ENCODE measurements at regions not wholly inside any gene's neighbourhood (a gene's known extent, or its start where the extent isn't known, plus 50 kb on each side); places are given as distances from the start of the nearest gene placed in this dataset.
A peak's percentile ranks its signal among the peaks of the same experiment; 100 is the strongest.

GRCh38 chr13:52949742-52950141 is 78.9 kb upstream of the OLFM4 start:
- Histone ChIP-seq H3K4me1 (ENCODE audit: control insufficient read depth, insufficient read depth, low read length) (peaks cover 17% of the 10 kb centered on the region), H3K9me3 (replicated peaks; ENCODE audit: control insufficient read depth, low read depth, low read length) (no peaks in the 10 kb centered on the region), H3K4me3 (ENCODE audit: low read length) (no peak overlapping the region), H3K27ac (ENCODE audit: low read length) (no peak overlapping the region), H3K27me3 (ENCODE audit: control insufficient read depth, insufficient read depth, low read length) (peaks cover 2% of the 10 kb centered on the region), H3K36me3 (ENCODE audit: control insufficient read depth, insufficient read depth, low read length) (no peaks in the 10 kb centered on the region)
- 40% methylated on average over 3 of the region's 6 CpGs for WGBS (ENCODE audit: insufficient coverage)
- peak; percentile 27 for DNase-seq

- Histone ChIP-seq H3K9me3 (replicated peaks; ENCODE audit: control insufficient read depth, low read depth, low read length) (no peaks in the 10 kb centered on the region), H3K27ac (ENCODE audit: low read length) (no peak overlapping the region), H3K27me3 (ENCODE audit: control insufficient read depth, insufficient read depth, low read length) (peaks cover 2% of the 10 kb centered on the region), H3K4me3 (ENCODE audit: low read length) (no peak overlapping the region), H3K4me1 (ENCODE audit: control insufficient read depth, insufficient read depth, low read length) (peaks cover 17% of the 10 kb centered on the region), H3K36me3 (ENCODE audit: control insufficient read depth, insufficient read depth, low read length) (no peaks in the 10 kb centered on the region)
- 71% methylated on average over 1 of the region's 1 CpG for WGBS (ENCODE audit: insufficient coverage)
- DNase-seq = no peak
Observed at GRCh38 chr13:52949044-52949443, 79.6 kb upstream of the OLFM4 start.

- no peaks in the 10 kb centered on the region for H3K36me3 ChIP-seq (ENCODE audit: control insufficient read depth, insufficient read depth, low read length)
- no peak for DNase-seq
- WGBS (ENCODE audit: insufficient coverage) = 75% methylated on average over 2 of the region's 4 CpGs
- H3K9me3 ChIP-seq (replicated peaks; ENCODE audit: control insufficient read depth, low read depth, low read length) = no peaks in the 10 kb centered on the region
- H3K27me3 ChIP-seq (ENCODE audit: control insufficient read depth, insufficient read depth, low read length) = peaks cover 2% of the 10 kb centered on the region
- H3K4me3 ChIP-seq (ENCODE audit: low read length) = no peak overlapping the region
- H3K27ac ChIP-seq (ENCODE audit: low read length) = no peak overlapping the region
- peaks cover 17% of the 10 kb centered on the region for H3K4me1 ChIP-seq (ENCODE audit: control insufficient read depth, insufficient read depth, low read length)
Observed at GRCh38 chr13:52947921-52948373, 80.7 kb upstream of the OLFM4 start.

- Histone ChIP-seq H3K27ac (ENCODE audit: low read length) (no peak overlapping the region), H3K4me3 (ENCODE audit: low read length) (no peak overlapping the region), H3K36me3 (ENCODE audit: control insufficient read depth, insufficient read depth, low read length) (no peaks in the 10 kb centered on the region), H3K27me3 (ENCODE audit: control insufficient read depth, insufficient read depth, low read length) (peaks cover 2% of the 10 kb centered on the region), H3K9me3 (replicated peaks; ENCODE audit: control insufficient read depth, low read depth, low read length) (no peaks in the 10 kb centered on the region), H3K4me1 (ENCODE audit: control insufficient read depth, insufficient read depth, low read length) (peaks cover 15% of the 10 kb centered on the region)
- 74% methylated on average over 3 of the region's 3 CpGs for WGBS (ENCODE audit: insufficient coverage)
- no peak for DNase-seq
Observed at GRCh38 chr13:52945348-52945747, 83.3 kb upstream of the OLFM4 start.

GRCh38 chr13:52944697-52945096 is 83.9 kb upstream of the OLFM4 start:
- Histone ChIP-seq H3K36me3 (ENCODE audit: control insufficient read depth, insufficient read depth, low read length) (no peaks in the 10 kb centered on the region), H3K4me1 (ENCODE audit: control insufficient read depth, insufficient read depth, low read length) (peaks cover 8% of the 10 kb centered on the region), H3K27me3 (ENCODE audit: control insufficient read depth, insufficient read depth, low read length) (peaks cover 2% of the 10 kb centered on the region), H3K27ac (ENCODE audit: low read length) (no peak overlapping the region), H3K4me3 (ENCODE audit: low read length) (no peak overlapping the region), H3K9me3 (replicated peaks; ENCODE audit: control insufficient read depth, low read depth, low read length) (no peaks in the 10 kb centered on the region)
- DNase-seq = no peak

GRCh38 chr13:52938065-52938464 is 89.6 kb upstream of the PCDH8 start:
- no peak overlapping the region for H3K4me3 ChIP-seq (ENCODE audit: low read length)
- no peaks in the 10 kb centered on the region for H3K27me3 ChIP-seq (ENCODE audit: control insufficient read depth, insufficient read depth, low read length)
- WGBS (ENCODE audit: insufficient coverage) = 65% methylated on average over 2 of the region's 3 CpGs
- H3K36me3 ChIP-seq (ENCODE audit: control insufficient read depth, insufficient read depth, low read length) = no peaks in the 10 kb centered on the region
- H3K27ac ChIP-seq (ENCODE audit: low read length) = no peak overlapping the region
- no peaks in the 10 kb centered on the region for H3K9me3 ChIP-seq (replicated peaks; ENCODE audit: control insufficient read depth, low read depth, low read length)
- no peak for DNase-seq
- peaks cover 3% of the 10 kb centered on the region for H3K4me1 ChIP-seq (ENCODE audit: control insufficient read depth, insufficient read depth, low read length)

- H3K4me1 ChIP-seq (ENCODE audit: control insufficient read depth, insufficient read depth, low read length) = peaks cover 6% of the 10 kb centered on the region
- no peaks in the 10 kb centered on the region for H3K9me3 ChIP-seq (replicated peaks; ENCODE audit: control insufficient read depth, low read depth, low read length)
- H3K36me3 ChIP-seq (ENCODE audit: control insufficient read depth, insufficient read depth, low read length) = no peaks in the 10 kb centered on the region
- WGBS (ENCODE audit: insufficient coverage) = no CpG with 5 or more reads among the region's 2 CpGs
- H3K4me3 ChIP-seq (ENCODE audit: low read length) = no peak overlapping the region
- DNase-seq = peak; percentile 60
- no peak overlapping the region for H3K27ac ChIP-seq (ENCODE audit: low read length)
- H3K27me3 ChIP-seq (ENCODE audit: control insufficient read depth, insufficient read depth, low read length) = no peaks in the 10 kb centered on the region
Observed at GRCh38 chr13:52936806-52937205, 88.4 kb upstream of the PCDH8 start.

GRCh38 chr13:52934258-52934657 is 85.8 kb upstream of the PCDH8 start:
- H3K27ac ChIP-seq (ENCODE audit: low read length) = no peak overlapping the region
- DNase-seq = no peak
- peaks cover 18% of the 10 kb centered on the region for H3K4me1 ChIP-seq (ENCODE audit: control insufficient read depth, insufficient read depth, low read length)
- WGBS (ENCODE audit: insufficient coverage) = 54% methylated on average over 4 of the region's 7 CpGs
- H3K4me3 ChIP-seq (ENCODE audit: low read length) = no peak overlapping the region
- no peaks in the 10 kb centered on the region for H3K27me3 ChIP-seq (ENCODE audit: control insufficient read depth, insufficient read depth, low read length)
- no peaks in the 10 kb centered on the region for H3K9me3 ChIP-seq (replicated peaks; ENCODE audit: control insufficient read depth, low read depth, low read length)
- no peaks in the 10 kb centered on the region for H3K36me3 ChIP-seq (ENCODE audit: control insufficient read depth, insufficient read depth, low read length)

- no peak overlapping the region for H3K4me3 ChIP-seq (ENCODE audit: low read length)
- DNase-seq = no peak
- 75% methylated on average over 22 of the region's 25 CpGs for WGBS (ENCODE audit: insufficient coverage)
Observed at GRCh38 chr13:52933547-52934210, 85.2 kb upstream of the PCDH8 start.

GRCh38 chr13:52933099-52933498 is 84.7 kb upstream of the PCDH8 start:
- Histone ChIP-seq H3K9me3 (replicated peaks; ENCODE audit: control insufficient read depth, low read depth, low read length) (no peaks in the 10 kb centered on the region), H3K36me3 (ENCODE audit: control insufficient read depth, insufficient read depth, low read length) (no peaks in the 10 kb centered on the region), H3K4me3 (ENCODE audit: low read length) (no peak overlapping the region), H3K27ac (ENCODE audit: low read length) (no peak overlapping the region), H3K4me1 (ENCODE audit: control insufficient read depth, insufficient read depth, low read length) (peaks cover 26% of the 10 kb centered on the region), H3K27me3 (ENCODE audit: control insufficient read depth, insufficient read depth, low read length) (no peaks in the 10 kb centered on the region)
- no peak for DNase-seq
- WGBS (ENCODE audit: insufficient coverage) = 79% methylated on average over 5 of the region's 7 CpGs

More at GRCh38 chr13:52933547-52934210, 85.2 kb upstream of the PCDH8 start:
- Histone ChIP-seq H3K4me1 (ENCODE audit: control insufficient read depth, insufficient read depth, low read length) (peaks cover 23% of the 10 kb centered on the region), H3K9me3 (replicated peaks; ENCODE audit: control insufficient read depth, low read depth, low read length) (no peaks in the 10 kb centered on the region), H3K27ac (ENCODE audit: low read length) (no peak overlapping the region), H3K36me3 (ENCODE audit: control insufficient read depth, insufficient read depth, low read length) (no peaks in the 10 kb centered on the region), H3K27me3 (ENCODE audit: control insufficient read depth, insufficient read depth, low read length) (no peaks in the 10 kb centered on the region)

- Histone ChIP-seq H3K4me3 (ENCODE audit: low read length) (no peak overlapping the region), H3K27ac (ENCODE audit: low read length) (no peak overlapping the region), H3K9me3 (replicated peaks; ENCODE audit: control insufficient read depth, low read depth, low read length) (no peaks in the 10 kb centered on the region), H3K27me3 (ENCODE audit: control insufficient read depth, insufficient read depth, low read length) (no peaks in the 10 kb centered on the region), H3K4me1 (ENCODE audit: control insufficient read depth, insufficient read depth, low read length) (peaks cover 26% of the 10 kb centered on the region), H3K36me3 (ENCODE audit: control insufficient read depth, insufficient read depth, low read length) (no peaks in the 10 kb centered on the region)
- DNase-seq = no peak
- WGBS (ENCODE audit: insufficient coverage) = 77% methylated on average over 5 of the region's 6 CpGs
Observed at GRCh38 chr13:52932649-52933048, 84.2 kb upstream of the PCDH8 start.

Measured in muscle of leg (tissue), 3 donors.